ENCODE measurements at regions not wholly inside any gene's neighbourhood (a gene's known extent, or its start where the extent isn't known, plus 50 kb on each side); places are given as distances from the start of the nearest gene placed in this dataset.

GRCh38 chr1:90193116-90193515 lies 198.2 kb downstream of the ZNF326 start:
- DNase-seq: no peak

- no peak for DNase-seq
Observed at GRCh38 chr1:90192408-90192807, 197.5 kb downstream of the ZNF326 start.

GRCh38 chr1:90190523-90190922 lies 195.6 kb downstream of the ZNF326 start:
- DNase-seq: no peak

GRCh38 chr1:90189889-90190288 lies 195.0 kb downstream of the ZNF326 start:
- no peak for DNase-seq

GRCh38 chr1:90187323-90187585 lies 192.3 kb downstream of the ZNF326 start:
- DNase-seq: no peak

GRCh38 chr1:90186506-90187322 lies 191.8 kb downstream of the ZNF326 start:
- no peak for DNase-seq

- DNase-seq: no peak
Observed at GRCh38 chr1:90176530-90176929, 181.6 kb downstream of the ZNF326 start.

GRCh38 chr1:90175490-90176167 lies 180.7 kb downstream of the ZNF326 start:
- no peak for DNase-seq

- no peak for DNase-seq
Observed at GRCh38 chr1:90174246-90174645, 179.3 kb downstream of the ZNF326 start.

- no peak for DNase-seq
Observed at GRCh38 chr1:90162216-90162615, 167.3 kb downstream of the ZNF326 start.

GRCh38 chr1:90161625-90162024 lies 166.7 kb downstream of the ZNF326 start:
- DNase-seq: no peak

GRCh38 chr1:90155721-90156487 lies 161.0 kb downstream of the ZNF326 start:
- no peak for DNase-seq

- DNase-seq: no peak
Observed at GRCh38 chr1:90154711-90155110, 159.8 kb downstream of the ZNF326 start.

GRCh38 chr1:90149101-90149500 lies 154.2 kb downstream of the ZNF326 start:
- DNase-seq: no peak

GRCh38 chr1:90147093-90147492 lies 152.2 kb downstream of the ZNF326 start:
- DNase-seq: no peak

- no peak for DNase-seq
Observed at GRCh38 chr1:90144820-90145219, 149.9 kb downstream of the ZNF326 start.

GRCh38 chr1:90143591-90143990 lies 148.7 kb downstream of the ZNF326 start:
- DNase-seq: no peak

- DNase-seq: no peak
Observed at GRCh38 chr1:90142697-90143096, 147.8 kb downstream of the ZNF326 start.

GRCh38 chr1:90139837-90140236 lies 144.9 kb downstream of the ZNF326 start:
- DNase-seq: no peak

- no peak for DNase-seq
Observed at GRCh38 chr1:90135286-90135685, 140.4 kb downstream of the ZNF326 start.

GRCh38 chr1:90134175-90134955 lies 139.5 kb downstream of the ZNF326 start:
- DNase-seq: no peak

- DNase-seq: no peak
Observed at GRCh38 chr1:90133133-90133532, 138.2 kb downstream of the ZNF326 start.

- DNase-seq: no peak
Observed at GRCh38 chr1:90132306-90132705, 137.4 kb downstream of the ZNF326 start.

Measured in activated CD4-positive, alpha-beta T cell treated with anti-CD3 and anti-CD28 coated beads for 48 hours (primary cell).